CD4-positive, alpha-beta T cell treated with Interleukin-4 for 1 hour (primary cell): ENCODE measurements at regions not wholly inside any gene's neighbourhood (a gene's known extent, or its start where the extent isn't known, plus 50 kb on each side); places are given as distances from the start of the nearest gene placed in this dataset.
"Not testable (repeated sequence)": the region's sequence is repeated elsewhere in the genome, so short reads cannot be mapped to it uniquely, and the experiment has no call there.

ENCODE experiments used
- DNase-seq, 2 donors: peaks; one replicate each; pipeline ENCODE4 v3.0.0-alpha.2; 2020 to 2022

DNA sequence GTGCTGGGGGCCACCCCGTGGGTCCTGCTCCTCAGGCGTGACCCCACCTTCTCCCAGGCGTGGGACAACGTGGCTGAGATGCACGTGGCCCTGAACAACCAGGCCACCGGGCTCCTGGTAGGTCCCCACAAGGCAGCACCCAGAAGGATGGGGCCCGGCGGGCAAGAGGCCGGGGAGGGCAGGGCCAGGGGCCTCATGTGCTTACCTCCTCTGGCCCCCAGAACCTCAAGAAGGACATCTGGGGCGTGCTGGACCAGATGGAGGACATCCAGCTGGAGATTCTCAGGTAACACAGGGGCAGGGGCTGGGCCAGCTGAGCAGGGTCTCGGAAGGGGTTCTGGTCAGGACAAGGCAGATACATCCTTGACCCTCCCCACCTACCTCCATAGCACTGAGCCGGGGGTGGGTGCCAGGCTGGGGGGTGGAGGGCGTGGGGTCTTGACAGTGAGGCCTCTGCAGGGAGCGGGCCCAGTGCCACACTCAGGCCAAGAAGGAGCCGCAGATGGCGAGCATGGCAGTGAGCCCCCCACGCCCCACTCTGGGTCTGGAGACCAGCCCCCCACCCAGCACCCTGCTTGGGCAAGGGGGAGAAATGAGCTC is 186.3 kb downstream of the IGLL1 start:
- no peak for DNase-seq

DNA sequence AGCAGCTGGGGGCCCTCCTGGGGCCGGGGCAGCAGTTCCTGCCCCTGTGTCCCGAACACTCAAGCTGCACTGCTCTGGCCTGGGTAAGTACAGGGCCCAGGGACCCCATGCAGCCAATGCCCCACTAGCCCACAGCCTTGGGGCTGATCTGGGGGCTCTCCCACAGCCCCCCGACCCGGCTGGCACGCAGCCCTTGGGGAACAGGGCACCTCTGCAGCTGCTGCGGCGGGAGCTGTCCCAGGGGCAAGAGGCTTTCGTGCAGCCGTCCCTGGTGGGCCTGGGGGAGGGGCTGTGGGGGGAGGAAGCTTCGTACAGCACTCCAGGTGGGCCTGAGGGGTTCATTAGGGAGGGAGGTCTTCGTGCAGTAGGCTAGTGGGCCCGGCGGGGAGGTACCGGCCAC is 186.9 kb downstream of the IGLL1 start:
- DNase-seq: not testable (repeated sequence)

DNA sequence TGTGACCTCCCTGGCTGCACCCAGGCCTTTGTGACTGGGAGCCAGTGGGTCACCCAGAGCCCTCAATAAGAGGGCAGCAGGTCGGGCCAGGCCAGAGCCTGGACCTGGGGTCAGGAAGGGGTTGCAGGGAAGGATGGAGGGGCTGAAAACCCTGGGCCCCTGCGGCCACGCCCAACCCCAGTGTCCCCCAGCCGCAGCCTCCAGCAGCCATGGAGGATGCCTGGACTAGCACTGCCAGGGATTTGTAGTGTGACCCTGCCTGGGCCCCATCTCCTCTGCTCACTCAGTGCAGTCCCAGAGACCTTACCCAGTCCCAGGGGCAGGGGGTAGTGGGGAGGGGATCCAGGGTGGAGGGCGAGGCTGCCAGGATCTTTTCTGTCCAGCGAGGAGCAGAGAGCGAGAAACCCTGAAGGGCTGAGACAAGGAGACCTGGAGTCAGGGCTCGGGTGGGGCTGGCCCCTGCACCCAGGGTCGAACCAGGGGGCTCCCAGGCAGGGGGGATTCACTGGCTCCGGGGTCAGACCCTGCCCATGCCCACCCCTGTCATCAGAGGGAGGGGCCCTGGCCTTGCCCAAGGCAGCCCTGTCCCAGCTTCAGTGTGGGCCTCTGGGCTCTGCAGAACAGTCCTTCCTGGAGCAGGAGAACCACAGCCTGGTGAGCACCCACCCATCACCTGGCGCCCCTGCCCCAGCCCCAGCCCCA is 187.5 kb downstream of the IGLL1 start:
- no peak for DNase-seq

DNA sequence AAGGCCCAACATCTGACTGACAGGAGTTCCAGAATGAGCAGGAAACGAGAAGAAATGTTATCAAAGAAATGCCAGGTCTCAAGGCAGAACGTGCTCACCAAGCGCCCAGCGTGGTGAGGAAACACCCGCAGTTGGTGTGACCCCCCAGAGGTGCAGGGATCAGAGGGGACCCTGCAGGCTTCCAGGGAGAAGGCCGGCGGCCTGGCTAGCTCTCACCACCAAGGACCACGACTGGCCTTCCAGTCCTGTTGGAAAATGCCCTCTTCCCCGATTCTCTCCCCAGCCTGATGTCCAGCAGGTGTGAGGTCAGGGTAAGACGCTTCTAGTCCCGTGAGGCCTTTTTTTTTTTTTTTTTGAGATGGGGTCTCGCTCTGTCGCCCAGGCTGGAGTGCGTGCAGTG is 189.1 kb downstream of the IGLL1 start:
- DNase-seq: no peak

DNA sequence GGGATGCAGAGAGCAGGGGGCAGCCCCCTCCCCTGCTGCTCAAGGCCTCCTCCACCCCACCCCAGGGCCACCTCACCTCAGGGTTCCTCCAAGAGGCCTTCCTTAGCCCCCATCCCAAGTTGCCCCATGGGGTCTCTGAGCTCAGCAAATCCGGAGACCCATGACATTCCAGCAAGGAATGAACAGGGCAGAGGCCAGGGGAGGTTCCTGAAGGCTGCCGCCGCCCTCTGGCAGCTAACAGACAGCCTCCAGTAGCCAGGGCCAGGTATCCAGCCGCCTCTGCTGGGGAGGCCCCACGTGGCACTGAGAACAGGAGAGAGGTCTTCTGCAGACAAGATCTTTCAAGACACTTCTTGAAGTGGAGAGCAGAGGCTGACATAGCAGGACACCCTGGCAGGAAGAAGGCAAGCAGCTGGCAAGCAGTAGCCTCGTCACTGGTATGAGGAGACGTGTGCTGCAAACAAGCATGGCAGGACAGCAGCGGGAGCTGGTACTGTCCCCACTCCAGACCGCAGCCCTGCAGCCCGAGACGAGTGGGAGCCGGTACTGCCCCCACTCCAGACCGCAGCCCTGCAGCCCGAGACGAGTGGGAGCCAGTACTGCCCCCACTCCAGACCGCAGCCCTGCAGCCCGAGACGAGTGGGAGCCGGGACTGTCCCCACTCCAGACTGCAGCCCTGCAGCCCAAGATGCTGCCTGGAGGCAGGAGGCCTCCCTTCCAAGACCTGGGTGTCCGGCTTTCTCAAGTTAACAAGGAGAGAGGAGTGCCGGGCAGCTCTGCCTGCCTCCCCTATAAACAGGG is 190.6 kb downstream of the IGLL1 start:
- DNase-seq: no peak

DNA sequence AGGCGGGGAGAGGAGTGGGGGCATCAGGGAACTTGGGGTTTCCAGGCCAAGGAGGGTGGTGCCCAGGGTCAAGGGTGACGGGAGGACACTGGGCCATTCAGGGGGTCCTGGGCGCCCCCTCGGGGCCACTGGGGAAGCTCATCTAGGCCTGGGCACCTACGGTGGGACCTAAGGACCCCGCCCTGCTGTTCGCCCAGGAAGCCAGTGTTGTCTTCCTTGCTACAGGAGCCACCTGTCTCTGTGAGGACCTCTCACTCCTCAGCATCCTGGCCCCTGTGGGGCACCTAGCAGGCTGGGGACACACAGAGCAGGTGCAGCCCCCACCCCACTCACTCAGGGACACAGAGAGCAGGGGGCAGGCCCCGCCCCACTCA is 191.6 kb downstream of the IGLL1 start:
- DNase-seq: no peak

DNA sequence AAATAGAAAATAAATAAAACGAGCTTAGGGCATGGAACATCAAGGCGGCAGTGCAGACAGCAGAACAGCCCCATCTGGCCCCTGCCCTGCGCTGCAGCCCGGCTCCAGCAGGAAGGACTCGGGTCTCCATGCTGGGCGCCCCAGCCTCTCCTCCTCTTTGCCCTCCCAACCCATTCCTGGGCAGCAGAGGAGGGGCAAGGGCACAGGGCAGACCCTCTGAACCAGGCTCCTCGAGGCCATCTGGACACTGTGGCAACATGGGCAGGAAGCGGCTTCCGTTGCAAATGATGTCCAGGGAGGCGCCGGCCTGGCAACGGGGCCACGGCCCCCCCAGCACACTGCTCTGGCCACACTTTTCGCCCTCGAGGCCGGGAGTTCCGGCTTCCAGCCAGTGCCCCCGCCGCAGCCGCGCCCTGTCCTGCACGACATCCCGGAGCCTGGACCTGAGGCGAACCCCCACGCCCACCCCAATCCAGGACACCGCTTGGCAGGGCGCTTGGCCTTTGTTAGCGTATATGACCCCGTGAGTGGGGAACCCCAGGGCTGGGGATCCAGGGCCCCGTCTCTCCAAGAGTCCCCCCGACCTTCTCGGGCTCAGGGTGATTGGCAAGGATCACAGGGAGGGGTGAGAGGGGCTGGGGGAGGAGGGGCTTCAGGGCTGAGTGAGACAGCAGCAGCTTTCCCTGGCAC is 192.1 kb downstream of the IGLL1 start:
- DNase-seq: no peak

DNA sequence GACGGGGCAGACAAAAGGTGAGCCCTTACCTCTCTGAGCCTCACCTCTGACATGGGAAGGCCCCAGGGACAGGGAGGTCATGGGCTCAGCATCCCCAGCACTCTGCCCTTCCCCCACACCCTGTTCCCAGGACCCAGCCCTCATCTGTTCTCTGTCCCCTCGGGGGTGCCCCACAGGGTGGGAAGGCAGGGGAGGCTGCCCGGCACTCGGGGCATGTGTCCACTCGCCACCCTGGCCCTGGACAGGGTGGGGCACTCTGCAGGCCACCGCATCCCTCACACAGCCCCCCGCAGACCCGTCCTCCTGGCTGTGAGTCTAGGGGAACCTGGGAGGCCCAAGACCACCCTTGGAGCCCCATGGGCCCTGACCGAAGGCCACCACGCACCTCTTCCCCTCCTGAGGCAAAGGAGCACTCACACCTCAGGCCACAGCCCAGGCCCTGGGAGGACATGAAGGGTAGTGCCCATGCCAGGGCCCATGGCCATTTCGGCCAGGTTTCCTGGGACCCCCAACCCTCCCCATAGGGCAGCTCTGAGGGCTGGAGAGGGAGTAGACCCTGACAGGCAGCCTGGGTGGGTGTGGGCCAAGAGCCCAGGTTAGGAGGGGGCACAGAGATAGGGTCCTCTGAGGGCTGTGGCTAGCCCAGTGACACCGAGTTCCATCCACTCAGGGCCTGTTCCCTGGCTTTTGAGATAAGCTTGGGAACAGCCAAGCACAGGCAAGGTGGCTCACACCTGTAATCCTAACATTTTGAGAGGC is 193.1 kb downstream of the IGLL1 start:
- no peak for DNase-seq

DNA sequence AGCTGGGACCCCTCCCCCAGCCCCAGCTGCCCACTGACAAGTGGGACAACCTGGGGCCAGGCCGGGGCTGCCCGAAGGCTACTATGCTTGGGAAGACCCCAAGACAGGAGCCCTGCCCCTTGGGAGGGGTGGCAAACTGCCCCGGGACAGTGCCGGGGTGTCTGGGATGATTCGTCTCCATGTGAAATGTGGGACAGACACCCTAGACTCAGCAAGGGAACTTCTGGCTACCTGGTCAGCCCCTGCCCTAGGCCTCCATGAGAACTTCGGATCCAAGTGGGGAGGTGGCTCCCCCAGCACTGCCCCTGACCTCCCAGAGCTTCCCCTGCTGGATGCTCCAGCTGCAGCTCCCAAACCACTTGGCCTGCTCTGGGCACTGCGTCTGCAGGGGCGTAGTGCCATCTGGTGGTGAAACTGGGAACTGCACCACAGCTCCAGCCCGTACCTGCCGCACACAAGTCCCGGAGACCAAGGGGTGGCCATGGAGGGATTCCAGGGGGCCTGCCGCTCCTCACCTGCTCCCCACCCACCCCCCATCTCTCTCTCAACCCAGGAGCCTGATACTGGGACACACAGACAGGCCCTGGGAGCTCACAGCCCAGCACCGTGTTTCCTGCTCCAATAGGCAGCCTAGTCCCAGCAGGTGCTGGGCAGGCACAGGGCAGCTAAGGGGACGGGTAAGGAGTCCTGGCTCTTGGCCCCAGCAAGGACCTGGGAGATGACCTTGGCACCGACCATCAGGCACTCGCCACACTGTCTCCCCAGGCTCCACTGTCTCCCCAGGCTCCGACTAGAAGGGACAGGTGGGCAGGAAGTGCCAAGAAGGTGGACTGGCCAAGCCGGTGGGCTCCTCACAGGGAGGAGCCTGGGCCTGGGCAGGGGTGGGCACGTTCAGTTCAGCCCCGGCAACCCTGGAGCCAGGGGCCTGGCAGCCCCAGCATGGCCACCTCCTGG is 194.1 kb downstream of the IGLL1 start:
- peak; percentile 78 to 79 for DNase-seq

DNA sequence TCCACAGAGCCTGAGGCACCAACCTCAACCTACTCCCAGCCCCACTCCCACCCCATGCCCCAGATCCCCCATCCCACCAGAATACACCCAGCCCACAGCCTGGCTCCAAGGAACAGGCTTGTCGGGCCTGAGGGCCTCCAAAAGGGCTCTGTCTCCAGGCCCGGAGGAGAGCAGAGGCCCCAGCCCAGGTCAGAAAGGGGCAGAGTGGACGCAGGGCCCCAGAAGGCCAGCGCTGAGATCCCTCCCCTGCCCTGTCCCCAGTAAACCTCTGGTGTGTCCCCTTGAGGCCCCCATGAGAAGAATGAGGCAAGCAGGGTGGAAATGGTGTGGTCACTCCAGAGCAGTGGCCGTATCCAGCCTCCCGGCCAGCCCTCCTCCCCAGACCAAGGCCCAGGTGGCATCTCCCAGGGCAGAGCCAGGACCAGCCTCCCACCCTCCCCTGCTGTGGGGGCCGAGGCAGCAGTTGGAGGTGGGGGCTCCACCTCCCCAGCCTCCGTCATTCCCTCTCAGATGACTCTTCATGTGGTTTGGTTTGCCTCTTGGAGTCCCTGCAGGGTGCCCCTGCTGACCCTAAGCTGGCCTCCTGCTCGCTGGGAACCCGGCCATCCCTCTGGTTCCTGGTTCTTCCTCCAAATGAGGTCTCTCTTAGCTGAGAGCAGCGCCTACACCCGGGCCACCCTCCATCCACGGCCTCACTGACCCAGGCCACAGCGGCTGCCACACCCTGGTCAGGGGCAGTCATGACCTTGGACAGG is 195.0 kb downstream of the IGLL1 start:
- no peak for DNase-seq

DNA sequence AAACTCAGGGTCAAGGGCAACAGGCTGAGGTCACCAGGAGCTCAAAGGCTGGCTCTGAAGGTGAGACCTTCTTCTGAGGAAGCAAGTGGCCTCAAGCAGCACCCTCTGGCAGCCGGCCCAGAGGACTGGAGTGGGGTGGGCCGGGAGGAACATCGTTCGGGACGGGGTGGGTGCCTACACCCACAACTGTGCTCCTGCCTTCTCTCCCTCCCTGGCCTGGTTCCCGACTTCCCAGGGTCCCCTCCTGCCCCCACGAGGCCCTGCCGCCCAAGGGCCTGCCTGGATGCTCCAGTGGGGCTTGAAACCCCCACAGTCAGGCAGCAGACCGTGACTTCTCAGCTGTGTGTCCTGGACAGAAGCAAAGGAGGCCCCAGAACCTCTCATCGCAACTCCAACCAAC is 195.7 kb downstream of the IGLL1 start:
- DNase-seq: no peak

DNA sequence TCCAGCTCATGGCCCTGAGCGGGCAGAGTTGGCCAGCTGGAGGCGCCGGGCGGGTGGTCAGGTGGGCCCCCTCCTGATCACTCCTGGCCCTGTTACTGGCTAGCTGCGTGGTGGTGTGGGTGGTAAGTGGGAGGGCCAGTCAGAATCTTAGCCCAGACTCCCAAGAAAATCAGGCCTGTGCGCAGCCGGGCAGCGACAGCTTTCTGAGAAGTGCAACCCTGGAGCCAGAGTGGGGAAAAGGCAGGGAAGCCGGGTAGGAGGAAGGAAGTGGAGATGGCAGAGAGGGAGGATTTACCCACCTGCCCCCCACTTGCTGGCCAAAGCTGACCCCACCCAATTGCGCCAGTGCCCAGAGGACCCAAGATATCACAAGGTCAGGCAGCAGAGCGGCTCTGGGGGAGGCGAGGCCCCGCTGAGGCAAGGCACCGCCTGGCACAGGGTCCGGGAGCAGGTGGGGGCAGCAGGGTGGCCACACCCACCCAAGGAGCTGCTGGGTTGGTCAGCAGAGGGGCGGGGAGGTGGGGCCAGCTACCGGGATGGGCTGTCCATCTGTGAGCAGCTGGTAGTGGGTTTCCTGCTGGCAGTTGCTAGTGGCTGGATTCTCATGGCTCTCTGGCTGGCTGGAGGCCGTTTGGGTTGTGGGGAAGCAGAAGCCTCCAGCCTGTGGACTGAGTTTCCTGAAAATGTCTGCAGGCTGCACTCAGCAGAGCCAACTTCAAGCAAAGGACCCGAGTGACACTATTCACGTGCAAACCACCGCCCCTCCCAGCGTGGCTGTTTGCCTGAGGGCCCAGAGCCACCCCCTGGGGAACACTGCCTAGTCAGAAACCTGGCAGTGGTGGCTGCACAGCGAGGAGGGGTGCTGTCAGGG is 196.4 kb downstream of the IGLL1 start:
- DNase-seq: no peak

DNA sequence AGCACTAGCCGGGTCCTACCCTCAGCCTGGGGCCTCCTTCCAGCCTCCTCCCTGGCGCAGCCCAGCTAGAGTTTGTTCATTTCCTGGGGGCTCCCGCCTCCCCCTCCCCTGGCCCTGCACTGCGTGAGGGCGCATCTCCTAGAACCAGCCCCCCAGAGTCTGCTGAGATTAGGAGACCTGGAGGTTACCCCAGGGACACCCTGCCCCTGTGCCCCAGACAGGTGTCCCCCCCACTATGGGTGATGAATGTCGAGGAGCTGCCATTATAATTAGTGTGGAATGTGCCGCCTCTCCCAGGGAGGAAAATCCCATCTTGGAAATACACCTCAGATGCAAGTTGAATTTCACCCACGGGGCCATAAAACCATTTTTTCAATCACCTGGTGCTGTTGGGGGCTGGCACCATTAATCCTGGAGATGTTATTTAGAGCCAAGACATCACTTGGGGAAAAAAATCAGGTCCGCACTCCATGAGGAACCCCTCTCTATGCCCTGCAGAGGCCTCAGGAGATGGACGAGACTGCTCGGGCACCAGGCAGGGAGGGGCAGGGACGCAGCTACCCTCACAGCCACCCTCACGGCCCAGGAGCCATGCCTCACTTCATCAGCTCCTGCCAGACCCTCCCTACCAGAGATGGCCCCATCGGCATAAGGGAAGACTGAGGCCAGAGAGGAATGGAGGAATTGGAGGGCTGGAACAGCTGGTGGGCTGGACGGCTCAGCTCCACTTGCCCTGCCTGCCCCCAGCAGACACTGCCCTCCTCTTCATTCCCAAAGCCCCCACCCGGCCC is 197.5 kb downstream of the IGLL1 start:
- DNase-seq: no peak

DNA sequence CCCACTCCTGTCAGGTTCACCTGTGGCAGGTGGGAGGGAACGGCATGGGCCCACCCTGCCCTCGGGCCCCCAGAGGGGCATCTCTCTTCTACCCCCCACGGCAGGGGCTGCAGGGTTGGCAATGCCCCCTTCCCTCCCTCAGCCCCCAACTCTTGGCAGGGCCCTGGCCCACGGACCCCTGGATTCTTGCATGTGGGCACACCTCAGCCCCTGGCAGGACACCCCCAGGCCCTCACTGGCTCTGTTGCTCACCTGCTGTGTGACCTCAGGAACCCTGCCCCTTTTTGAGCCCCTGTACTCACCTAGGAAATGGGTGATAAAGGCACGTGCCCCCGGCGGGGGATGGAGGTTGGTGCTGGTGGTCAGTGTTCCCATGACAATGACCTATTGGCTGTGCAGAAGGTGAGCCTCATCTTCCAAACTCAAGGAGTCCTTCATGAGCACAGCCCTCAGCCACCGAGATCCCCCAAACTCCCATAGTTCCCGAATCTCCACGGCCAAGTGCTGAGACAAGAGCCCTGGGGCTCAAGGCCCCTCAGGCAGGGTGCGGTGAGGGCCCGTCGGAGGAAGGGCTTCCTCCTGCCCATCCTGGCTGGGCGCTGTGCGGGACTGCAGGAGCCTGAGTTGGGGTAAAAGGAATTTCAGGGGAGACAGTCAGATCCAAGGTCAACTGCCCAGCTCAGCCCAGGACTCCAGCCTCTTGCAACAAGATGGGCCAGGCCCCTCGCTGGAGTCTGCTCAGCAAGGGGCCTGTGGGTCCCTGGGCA is 198.2 kb downstream of the IGLL1 start:
- DNase-seq: no peak

DNA sequence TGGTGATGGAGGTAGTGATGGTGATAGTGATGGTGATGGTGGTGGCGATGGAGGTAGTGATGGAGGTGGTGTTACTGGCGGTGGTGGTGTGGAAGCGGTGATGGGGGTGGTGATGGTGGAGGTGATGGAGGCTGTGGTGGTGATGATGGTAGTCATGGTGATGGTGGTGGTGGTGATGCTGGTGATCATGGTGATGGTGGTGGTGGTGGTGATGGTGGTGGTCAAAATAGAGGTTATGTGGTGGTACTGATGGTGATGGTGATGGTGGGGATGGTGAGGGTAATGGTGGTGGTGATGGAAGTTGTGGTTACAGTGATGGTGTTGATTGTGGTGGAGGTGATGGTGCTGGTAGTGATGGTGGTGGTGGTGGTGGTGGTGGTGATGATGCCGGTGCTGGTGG is 199.2 kb downstream of the IGLL1 start:
- no peak for DNase-seq

DNA sequence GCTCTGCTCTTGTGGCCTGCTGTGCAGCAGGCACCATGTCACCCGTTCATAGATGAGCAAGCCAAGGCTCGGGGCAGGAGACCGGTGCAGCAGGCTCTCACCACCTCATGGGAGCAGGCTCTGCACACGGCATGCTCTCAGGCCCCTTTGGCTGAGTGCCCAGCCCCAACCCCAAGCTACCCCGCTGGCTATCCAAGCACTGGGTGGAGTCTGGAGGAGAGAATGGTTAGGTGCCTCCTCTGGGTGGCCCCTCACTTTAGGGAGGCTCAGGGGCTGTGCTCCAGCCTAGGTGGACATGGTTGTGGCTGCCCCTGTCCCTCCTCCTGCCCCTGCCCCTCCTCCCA is 199.9 kb downstream of the IGLL1 start:
- no peak for DNase-seq

DNA sequence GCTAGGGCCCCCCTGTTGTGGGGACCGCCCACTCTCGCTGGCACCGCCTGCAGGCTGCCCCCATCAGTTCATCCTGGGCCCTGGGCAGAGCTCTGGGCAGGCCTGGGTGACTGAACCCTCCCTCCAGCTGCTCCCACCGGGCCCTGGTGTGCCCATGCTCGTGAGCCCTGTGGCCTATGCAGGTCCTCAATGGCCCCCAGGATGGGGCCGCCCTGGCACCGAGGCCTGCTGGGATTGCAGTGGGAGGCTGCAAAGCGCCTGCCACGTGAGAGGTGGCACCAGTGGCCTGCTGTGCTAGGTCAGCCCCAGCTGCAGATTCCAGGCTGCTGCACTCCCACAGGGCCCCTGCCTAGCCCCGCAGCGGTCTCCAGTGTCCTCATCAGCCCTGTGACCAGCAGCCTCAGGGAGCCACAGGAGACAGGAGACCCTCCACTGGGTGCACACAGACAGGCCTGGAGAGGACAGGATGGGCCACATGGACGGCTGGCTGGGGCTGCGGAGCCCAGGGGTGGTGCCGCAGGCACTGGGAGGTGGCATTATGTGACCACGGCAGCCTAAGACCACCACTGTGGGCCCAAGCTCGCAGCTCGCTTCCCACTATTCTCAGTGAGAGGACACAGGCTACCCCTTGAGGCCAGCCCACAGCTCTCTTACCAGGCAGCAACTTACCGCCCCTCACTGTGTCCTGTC is 199.4 kb downstream of the BCR start:
- not testable (repeated sequence) for DNase-seq

DNA sequence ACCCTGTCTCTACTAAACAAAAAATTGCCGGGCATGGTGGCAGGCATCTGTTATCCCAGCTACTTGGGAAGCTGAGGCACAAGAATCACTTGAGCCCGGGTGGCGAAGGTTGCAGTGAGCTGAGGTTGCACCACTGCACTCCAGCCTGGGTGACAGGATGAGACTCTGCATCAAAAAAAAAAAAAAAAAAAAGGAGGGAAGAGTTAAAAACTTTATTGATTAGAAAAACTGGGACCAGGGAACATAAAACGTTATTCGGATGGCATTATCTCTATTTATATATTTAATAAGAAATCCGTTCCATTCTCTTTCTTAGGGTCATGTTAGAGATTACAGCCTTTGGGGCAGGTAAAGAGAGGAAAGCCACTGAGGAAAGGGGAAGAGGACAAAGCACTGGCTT is 197.5 kb downstream of the BCR start:
- DNase-seq: no peak
